AG09309 (cell line): ENCODE measurements at regions not wholly inside any gene's neighbourhood (a gene's known extent, or its start where the extent isn't known, plus 50 kb on each side); places are given as distances from the start of the nearest gene placed in this dataset.

Experiments used
- DNase-seq: peaks from one replicate; pipeline ENCODE4 v3.0.0-alpha.2; 2010; ENCODE audit warnings: low read depth
- H3K4me3 ChIP-seq: 2 replicates; pipeline ENCODE4 v1.5.1; 2011; ENCODE audit warnings: mild to moderate bottlenecking, low read depth, low read length, moderate library complexity; ENCODE audit not compliant: control insufficient read depth
- CTCF ChIP-seq: IDR thresholded peaks from 2 replicates; pipeline ENCODE4 v1.5.1; 2011; ENCODE audit warnings: mild to moderate bottlenecking, low read depth, low read length, inconsistent platforms; ENCODE audit not compliant: insufficient read depth, control insufficient read depth; ENCODE audit errors: missing control alignments

GRCh38 chr3:34758630-34759261 lies 880.6 kb upstream of the ARPP21 start:
- no peak for TF ChIP-seq CTCF
- no peak for DNase-seq
- H3K4me3 ChIP-seq = no peak overlapping the region

GRCh38 chr3:34777386-34777785 lies 861.9 kb upstream of the ARPP21 start:
- TF ChIP-seq CTCF = no peak
- H3K4me3 ChIP-seq = no peak overlapping the region
- DNase-seq = no peak

- TF ChIP-seq CTCF = no peak
- H3K4me3 ChIP-seq = no peak overlapping the region
- no peak for DNase-seq
Observed at GRCh38 chr3:34779092-34779491, 860.2 kb upstream of the ARPP21 start.

- no peak for DNase-seq
- H3K4me3 ChIP-seq = no peak overlapping the region
- TF ChIP-seq CTCF = no peak
Observed at GRCh38 chr3:34780294-34780693, 859.0 kb upstream of the ARPP21 start.

- no peak for TF ChIP-seq CTCF
- DNase-seq = no peak
- no peak overlapping the region for H3K4me3 ChIP-seq
Observed at GRCh38 chr3:34780973-34781372, 858.4 kb upstream of the ARPP21 start.

- no peak for DNase-seq
- H3K4me3 ChIP-seq = no peak overlapping the region
- no peak for TF ChIP-seq CTCF
Observed at GRCh38 chr3:34782871-34783270, 856.5 kb upstream of the ARPP21 start.

GRCh38 chr3:34783876-34784275 lies 855.4 kb upstream of the ARPP21 start:
- H3K4me3 ChIP-seq = no peak overlapping the region
- no peak for DNase-seq
- TF ChIP-seq CTCF = no peak
